ENCODE measurements at regions not wholly inside any gene's neighbourhood (a gene's known extent, or its start where the extent isn't known, plus 50 kb on each side); places are given as distances from the start of the nearest gene placed in this dataset.

DNA sequence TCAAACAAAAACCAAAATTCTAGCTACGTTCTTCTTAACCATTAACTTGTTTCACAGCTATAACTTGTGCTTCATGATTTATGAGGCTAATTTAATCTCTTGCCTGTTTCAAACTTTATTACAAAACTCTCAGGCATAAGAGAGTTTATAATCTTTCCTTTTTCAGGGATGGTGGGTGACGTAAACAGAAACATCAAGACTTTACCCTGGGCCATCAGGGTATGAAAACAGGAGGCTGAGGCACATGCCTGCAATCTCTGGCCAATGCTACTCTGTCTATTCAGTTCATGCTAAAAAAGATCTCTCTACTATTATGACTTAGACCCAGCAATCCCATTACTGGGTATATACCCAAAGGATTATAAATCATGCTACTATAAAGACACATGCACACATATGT, 55.9 kb upstream of the VWC2 start:
- no peak for TF ChIP-seq MAZ (IDR thresholded peaks at IDR 0.05; ENCODE audit: borderline replicate concordance, low read depth, low read length)
- H3K4ac ChIP-seq (ENCODE audit: low read depth, low read length), result no peak overlapping the region
- CTCF ChIA-PET, result no interaction called here

More for the DNA sequence above, 55.9 kb upstream of the VWC2 start:
- Histone ChIP-seq H3K56ac (ENCODE audit: extremely low read depth, insufficient read depth, low read length) (no peak overlapping the region), H4K91ac (ENCODE audit: insufficient read depth, low read depth, low read length) (no peak overlapping the region), H4K20me1 (ENCODE audit: insufficient read depth, low read length) (no peaks in the 10 kb centered on the region), H3K4me2 (ENCODE audit: low read depth, low read length) (no peak overlapping the region), H3K18ac (ENCODE audit: low read depth, low read length) (no peak overlapping the region), H2AK5ac (ENCODE audit: low read depth, low read length) (no peak overlapping the region), H3K23ac (ENCODE audit: low read depth, low read length) (no peak overlapping the region), H2AFZ (replicated peaks; ENCODE audit: low read length, poor library complexity) (no peak overlapping the region), H3K4me1 (ENCODE audit: control insufficient read depth, insufficient read depth, low read length) (no peaks in the 10 kb centered on the region), H3K27ac (ENCODE audit: insufficient read depth, low read length) (no peak overlapping the region), H3K36me3 (ENCODE audit: control insufficient read depth, insufficient read depth, low read length) (no peaks in the 10 kb centered on the region), H2BK5ac (ENCODE audit: low read depth, low read length, poor library complexity, severe bottlenecking) (no peak overlapping the region), H3K9me3 (ENCODE audit: control insufficient read depth, insufficient read depth, low read length) (peaks cover 5% of the 10 kb centered on the region; the same call in 1 of the 2 replicates), H4K8ac (ENCODE audit: low read depth in 2 of 2, low read length in 2 of 2) (no peak overlapping the region), H3K9ac (ENCODE audit: low read depth, low read length) (no peak overlapping the region), H3K27me3 (ENCODE audit: control insufficient read depth, insufficient read depth, low read length) (no peaks in the 10 kb centered on the region), H2AK9ac (replicated peaks; ENCODE audit: low read depth, low read length, poor library complexity) (no peak overlapping the region), H2BK120ac (ENCODE audit: low read depth, low read length) (no peak overlapping the region), H2BK20ac (ENCODE audit: low read depth, low read length) (no peak overlapping the region), H3K4me3 (ENCODE audit: insufficient read depth, low read depth, low read length) (no peak overlapping the region), H3K9me1 (ENCODE audit: insufficient read depth, low read length) (no peaks in the 10 kb centered on the region), H2BK15ac (ENCODE audit: low read depth, low read length) (no peak overlapping the region), H3K79me1 (ENCODE audit: low read depth in 1 of 2, low read length in 2 of 2) (no peaks in the 10 kb centered on the region), H4K5ac (ENCODE audit: low read depth, low read length) (no peak overlapping the region), H3K14ac (replicated peaks; ENCODE audit: low read depth, low read length) (no peak overlapping the region)
- no CpG with 5 or more reads among the region's 2 CpGs for WGBS, 2 experiments (ENCODE audit: extremely low coverage in 2 of 2, insufficient read length in 1 of 2)
- BruUV-seq (replicated peaks), result no TSS peak
- in situ Hi-C loops (cut with MboI; ENCODE audit: low sequenced_read_pairs), result no loop called here
- intact Hi-C loops (cut with micrococcal nuclease), result no loop called here
- POLR2A ChIA-PET (ENCODE audit: unreplicated experiment), result no interaction called here
- DNase-seq (no peak), ATAC-seq (ENCODE audit: low read depth) (no peak)
- dilution Hi-C loops (cut with HindIII; ENCODE audit: low sequenced_read_pairs, unreplicated experiment), result no loop called here

All from IMR-90 (cell line).